Left lung (tissue), 4 donors: ENCODE measurements at regions not wholly inside any gene's neighbourhood (a gene's known extent, or its start where the extent isn't known, plus 50 kb on each side); places are given as distances from the start of the nearest gene placed in this dataset.

ENCODE experiments used
- ATAC-seq: fragments of 200-7000 bp; cut with Tn5 transposase; one replicate; pipeline ENCODE4 v1.9.1; 2020; ENCODE audit warnings: moderate library complexity
- DNase-seq, 4 donors: peaks; one replicate each; pipeline ENCODE4 v3.0.0-alpha.2; 2013 to 2020
- H3K27ac ChIP-seq, 2 donors: fragments of 200-600 bp; sonication (generic) in 1 of 2; one replicate each; pipeline versions ENCODE4 v1.5.0 to v1.8.0; 2020 to 2021
- H3K27me3 ChIP-seq, 2 donors: fragments of 200-600 bp; sonication (generic) in 1 of 2; one replicate each; pipeline versions ENCODE4 v1.5.0 to v1.8.0; 2020 to 2021
- H3K36me3 ChIP-seq, 2 donors: fragments of 200-600 bp; sonication (generic) in 1 of 2; one replicate each; pipeline versions ENCODE4 v1.5.0 to v1.8.0; 2020 to 2021
- H3K4me1 ChIP-seq, 2 donors: fragments of 200-600 bp; one replicate each; pipeline ENCODE4 v1.8.0; 2021
- H3K4me3 ChIP-seq, 2 donors: fragments of 200-600 bp; sonication (generic) in 1 of 2; one replicate each; pipeline versions ENCODE4 v1.5.0 to v1.8.0; 2020 to 2021; ENCODE audit warnings: mild to moderate bottlenecking in 1 of 2
- H3K9me3 ChIP-seq, 2 donors: fragments of 200-600 bp; sonication (generic) in 1 of 2; one replicate each; pipeline versions ENCODE4 v1.5.0 to v1.8.0; 2020 to 2021
- CTCF ChIP-seq, 2 donors: fragments of 200-600 bp; sonication (generic) in 1 of 2; IDR thresholded peaks; one replicate each; pipeline versions ENCODE4 v1.5.0 to v1.8.0; 2021; ENCODE audit warnings: antibody characterized with exemption in 2 of 2
- intact Hi-C, 2 donors: fragments of 100-400 bp; cut with DNase I; formaldehyde crosslinking; loops; one replicate each; pipeline versions ENCODE4 v1.11.2 to v1.14.2; 2022
- donor health status: DM: no; HTN: yes; CAD: no.
- donor health status: DM: no; HTN: no; CAD: no.

- no peaks in the 10 kb centered on the region for H3K4me1 ChIP-seq
- H3K4me3 ChIP-seq: no peak overlapping the region
- ATAC-seq (no peak), DNase-seq (no peak)
- H3K36me3 ChIP-seq: no peaks in the 10 kb centered on the region
- intact Hi-C loops: no loop called here
- H3K27me3 ChIP-seq: no peaks in the 10 kb centered on the region
- no peak overlapping the region for H3K27ac ChIP-seq
- H3K9me3 ChIP-seq: no peaks in the 10 kb centered on the region
- TF ChIP-seq CTCF (IDR thresholded peaks at IDR 0.05): no peak
Measured at GRCh38 chr2:151178207-151178606, 83.5 kb downstream of the RBM43 start.

- Histone ChIP-seq H3K27me3 (no peaks in the 10 kb centered on the region), H3K27ac (no peak overlapping the region), H3K4me3 (no peak overlapping the region), H3K4me1 (no peaks in the 10 kb centered on the region), H3K36me3 (no peaks in the 10 kb centered on the region), H3K9me3 (no peaks in the 10 kb centered on the region)
- ATAC-seq (no peak), DNase-seq (no peak)
- intact Hi-C loops: no loop called here
- no peak for TF ChIP-seq CTCF (IDR thresholded peaks at IDR 0.05)
Measured at GRCh38 chr2:151177756-151178155, 83.9 kb downstream of the RBM43 start.

- DNase-seq (no peak), ATAC-seq (no peak)
- no peak for TF ChIP-seq CTCF (IDR thresholded peaks at IDR 0.05)
- no peaks in the 10 kb centered on the region for H3K9me3 ChIP-seq
- H3K27ac ChIP-seq: no peak overlapping the region
- H3K36me3 ChIP-seq: no peaks in the 10 kb centered on the region
- H3K4me1 ChIP-seq: no peaks in the 10 kb centered on the region
- intact Hi-C loops: no loop called here
- no peaks in the 10 kb centered on the region for H3K27me3 ChIP-seq
- no peak overlapping the region for H3K4me3 ChIP-seq
Measured at GRCh38 chr2:151176661-151177060, 85.0 kb downstream of the RBM43 start.

- DNase-seq (no peak), ATAC-seq (no peak)
- H3K36me3 ChIP-seq: no peaks in the 10 kb centered on the region
- intact Hi-C loops: no loop called here
- H3K4me3 ChIP-seq: no peak overlapping the region
- no peak overlapping the region for H3K27ac ChIP-seq
- H3K4me1 ChIP-seq: no peaks in the 10 kb centered on the region
- H3K27me3 ChIP-seq: no peaks in the 10 kb centered on the region
- TF ChIP-seq CTCF (IDR thresholded peaks at IDR 0.05): no peak
- H3K9me3 ChIP-seq: no peaks in the 10 kb centered on the region
Measured at GRCh38 chr2:151175864-151176263, 85.8 kb downstream of the RBM43 start.

GRCh38 chr2:151174127-151174526 lies 87.5 kb downstream of the RBM43 start:
- H3K27me3 ChIP-seq: no peaks in the 10 kb centered on the region
- intact Hi-C loops: no loop called here
- H3K9me3 ChIP-seq: no peaks in the 10 kb centered on the region
- H3K4me1 ChIP-seq: no peaks in the 10 kb centered on the region
- TF ChIP-seq CTCF (IDR thresholded peaks at IDR 0.05): no peak
- H3K4me3 ChIP-seq: no peak overlapping the region
- H3K27ac ChIP-seq: no peak overlapping the region
- DNase-seq (no peak), ATAC-seq (no peak)
- H3K36me3 ChIP-seq: no peaks in the 10 kb centered on the region
